Panc1 (cell line): ENCODE measurements at regions not wholly inside any gene's neighbourhood (a gene's known extent, or its start where the extent isn't known, plus 50 kb on each side); places are given as distances from the start of the nearest gene placed in this dataset.

Experiments used
- ATAC-seq: fragments of 200-7000 bp; cut with Tn5 transposase; 2 replicates; pipeline ENCODE4 v1.9.1; 2020; ENCODE audit warnings: mild to moderate bottlenecking, moderate library complexity
- BruUV-seq: library from RNA; stranded (reverse); fragments of 400-500 nt; replicated peaks from 2 replicates; lab custom pipeline; 2021; lab: Mats Ljungman, UMichigan
- CTCF ChIA-PET: fragments of 300-600 bp; sonication (Branson Sonifier 250); formaldehyde crosslinking; loops from one replicate; lab custom pipeline; 2022; ENCODE audit warnings: antibody characterized with exemption; lab: Charles Lee
- POLR2A ChIA-PET: fragments of 300-600 bp; sonication (Branson Sonifier 250); formaldehyde crosslinking; loops from one replicate; lab custom pipeline; 2022; ENCODE audit warnings: antibody characterized with exemption; lab: Charles Lee
- DNase-seq: peaks from one replicate; pipeline ENCODE4 v3.0.0-alpha.2; 2010; ENCODE audit warnings: low read depth, low spot score
- H3K27ac ChIP-seq: 2 replicates; pipeline ENCODE4 v1.5.1; 2011; ENCODE audit warnings: mild to moderate bottlenecking, low read length, inconsistent platforms
- H3K27me3 ChIP-seq: fragments of 200-500 bp; sonication (Bioruptor generic); 2 replicates; pipeline ENCODE4 v1.6.0; 2014; ENCODE audit warnings: low read length, inconsistent platforms; ENCODE audit not compliant: control insufficient read depth, insufficient read depth
- H3K36me3 ChIP-seq: fragments of 200-500 bp; sonication (Bioruptor generic); 2 replicates; pipeline ENCODE4 v1.5.1; 2014; ENCODE audit warnings: inconsistent platforms, mild to moderate bottlenecking, low read length, moderate library complexity; ENCODE audit not compliant: control insufficient read depth, insufficient read depth
- H3K4me1 ChIP-seq: 2 replicates; pipeline ENCODE4 v1.5.1; 2011; ENCODE audit warnings: inconsistent platforms, mild to moderate bottlenecking, low read length, moderate library complexity; ENCODE audit not compliant: control insufficient read depth, insufficient read depth
- H3K4me3 ChIP-seq, 2 experiments: 2 replicates each; pipeline ENCODE4 v1.5.1; 2011 to 2012; ENCODE audit warnings: low read depth in 2 of 2, low read length in 2 of 2, mild to moderate bottlenecking in 2 of 2, inconsistent platforms in 1 of 2, moderate library complexity in 1 of 2
- H3K9me3 ChIP-seq: fragments of 200-500 bp; sonication (Bioruptor generic); 2 replicates; pipeline ENCODE4 v1.5.1; 2014; ENCODE audit warnings: low read depth, mild to moderate bottlenecking, inconsistent platforms, low read length, moderate library complexity; ENCODE audit not compliant: control insufficient read depth, insufficient read depth
- CTCF ChIP-seq: fragments of 450-650 bp; IDR thresholded peaks from 2 replicates; pipeline ENCODE4 v1.5.1; 2017; ENCODE audit warnings: mild to moderate bottlenecking
- POLR2AphosphoS5 ChIP-seq: IDR thresholded peaks from 2 replicates; pipeline ENCODE4 v1.6.1; 2012; ENCODE audit warnings: mild to moderate bottlenecking, low read depth, low read length, moderate library complexity
- SIN3A ChIP-seq: IDR thresholded peaks from 2 replicates; pipeline ENCODE4 v1.6.1; 2012; ENCODE audit warnings: low read depth, mild to moderate bottlenecking, low read length, moderate library complexity, borderline replicate concordance; ENCODE audit not compliant: insufficient read depth
- TCF7L2 ChIP-seq: IDR thresholded peaks from 2 replicates; pipeline ENCODE4 v1.6.1; 2011; ENCODE audit warnings: mild to moderate bottlenecking, low read depth, low read length, inconsistent platforms
- in situ Hi-C: cut with HindIII; loops from 2 replicates; pipeline ENCODE4 v1.10.0; 2016; ENCODE audit warnings: low sequenced_read_pairs, low pct_unique_long_range_greater_than_20kb
- intact Hi-C: fragments of 100-400 bp; cut with micrococcal nuclease; formaldehyde crosslinking; loops from one replicate; pipeline ENCODE4 v1.10.0; 2022; ENCODE audit not compliant: unreplicated experiment
- TF ChIP-seq, protein P1 (sequence below), 2 experiments: IDR thresholded peaks; 2 replicates each; pipeline ENCODE4 v1.6.1; 2011 to 2012; ENCODE audit warnings: low read depth in 2 of 2, control low read depth in 1 of 2, low read length in 1 of 2, mild to moderate bottlenecking in 1 of 2, moderate library complexity in 1 of 2; ENCODE audit not compliant: insufficient read depth in 1 of 2

GRCh38 chr14:95458906-95459305 is 57.5 kb downstream of the SYNE3 start:
- BruUV-seq, result no TSS peak
- Histone ChIP-seq H3K4me1 (no peaks in the 10 kb centered on the region; the same call in 1 of the 2 replicates), H3K27me3 (no peaks in the 10 kb centered on the region), H3K4me3 (no peak overlapping the region), H3K9me3 (no peaks in the 10 kb centered on the region), H3K36me3 (no peaks in the 10 kb centered on the region), H3K27ac (no peak overlapping the region)
- POLR2A ChIA-PET, result no interaction called here
- TF ChIP-seq SIN3A, result no peak
- TF ChIP-seq, protein P1, sequence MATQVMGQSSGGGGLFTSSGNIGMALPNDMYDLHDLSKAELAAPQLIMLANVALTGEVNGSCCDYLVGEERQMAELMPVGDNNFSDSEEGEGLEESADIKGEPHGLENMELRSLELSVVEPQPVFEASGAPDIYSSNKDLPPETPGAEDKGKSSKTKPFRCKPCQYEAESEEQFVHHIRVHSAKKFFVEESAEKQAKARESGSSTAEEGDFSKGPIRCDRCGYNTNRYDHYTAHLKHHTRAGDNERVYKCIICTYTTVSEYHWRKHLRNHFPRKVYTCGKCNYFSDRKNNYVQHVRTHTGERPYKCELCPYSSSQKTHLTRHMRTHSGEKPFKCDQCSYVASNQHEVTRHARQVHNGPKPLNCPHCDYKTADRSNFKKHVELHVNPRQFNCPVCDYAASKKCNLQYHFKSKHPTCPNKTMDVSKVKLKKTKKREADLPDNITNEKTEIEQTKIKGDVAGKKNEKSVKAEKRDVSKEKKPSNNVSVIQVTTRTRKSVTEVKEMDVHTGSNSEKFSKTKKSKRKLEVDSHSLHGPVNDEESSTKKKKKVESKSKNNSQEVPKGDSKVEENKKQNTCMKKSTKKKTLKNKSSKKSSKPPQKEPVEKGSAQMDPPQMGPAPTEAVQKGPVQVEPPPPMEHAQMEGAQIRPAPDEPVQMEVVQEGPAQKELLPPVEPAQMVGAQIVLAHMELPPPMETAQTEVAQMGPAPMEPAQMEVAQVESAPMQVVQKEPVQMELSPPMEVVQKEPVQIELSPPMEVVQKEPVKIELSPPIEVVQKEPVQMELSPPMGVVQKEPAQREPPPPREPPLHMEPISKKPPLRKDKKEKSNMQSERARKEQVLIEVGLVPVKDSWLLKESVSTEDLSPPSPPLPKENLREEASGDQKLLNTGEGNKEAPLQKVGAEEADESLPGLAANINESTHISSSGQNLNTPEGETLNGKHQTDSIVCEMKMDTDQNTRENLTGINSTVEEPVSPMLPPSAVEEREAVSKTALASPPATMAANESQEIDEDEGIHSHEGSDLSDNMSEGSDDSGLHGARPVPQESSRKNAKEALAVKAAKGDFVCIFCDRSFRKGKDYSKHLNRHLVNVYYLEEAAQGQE (IDR thresholded peaks at IDR 0.05; ENCODE audit: insufficient read depth in 1 of 2, low read depth in 2 of 2, low read length in 1 of 2), result no peak
- no peak for TF ChIP-seq POLR2AphosphoS5
- no peak for TF ChIP-seq CTCF
- TF ChIP-seq TCF7L2, result no peak
- intact Hi-C loops, result no loop called here
- ATAC-seq (no peak), DNase-seq (no peak)
- CTCF ChIA-PET, result no interaction called here
- in situ Hi-C loops, result no loop called here

GRCh38 chr14:95458459-95458858 is 58.0 kb downstream of the SYNE3 start:
- no peaks in the 10 kb centered on the region for H3K9me3 ChIP-seq
- CTCF ChIA-PET, result interaction anchor here (1.1 kb wide), 1 partner anchor 16 kb away, joined by 4 read pairs; no protein-coding TSS in a partner anchor
- intact Hi-C loops, result no loop called here
- TF ChIP-seq TCF7L2 (no peak), POLR2AphosphoS5 (no peak), CTCF (no peak), SIN3A (no peak)
- TF ChIP-seq, protein P1 (IDR thresholded peaks at IDR 0.05; ENCODE audit: insufficient read depth in 1 of 2, low read depth in 2 of 2, low read length in 1 of 2), result no peak
- DNase-seq (no peak), ATAC-seq (no peak)
- H3K27ac ChIP-seq, result no peak overlapping the region
- no TSS peak for BruUV-seq
- POLR2A ChIA-PET, result no interaction called here
- H3K27me3 ChIP-seq, result no peaks in the 10 kb centered on the region
- no peaks in the 10 kb centered on the region; the same call in 1 of the 2 replicates for H3K4me1 ChIP-seq
- in situ Hi-C loops, result no loop called here
- no peaks in the 10 kb centered on the region for H3K36me3 ChIP-seq
- H3K4me3 ChIP-seq, result no peak overlapping the region
